Mammary epithelial cell (primary cell): ENCODE measurements at regions not wholly inside any gene's neighbourhood (a gene's known extent, or its start where the extent isn't known, plus 50 kb on each side); places are given as distances from the start of the nearest gene placed in this dataset.

Source experiments
- EZH2 ChIP-seq: IDR thresholded peaks from 2 replicates; pipeline ENCODE4 v1.6.1; 2012; ENCODE audit warnings: low read length, inconsistent platforms, borderline replicate concordance
- TF ChIP-seq, protein P1 (sequence below), 2 donors: IDR thresholded peaks in 1 of 2; conservative IDR thresholded peaks in 1 of 2; 2 replicates each; pipeline ENCODE4 v1.5.1; 2011 to 2012; ENCODE audit warnings: inconsistent platforms in 2 of 2, low read length in 2 of 2, mild to moderate bottlenecking in 2 of 2, control low read depth in 1 of 2, low read depth in 1 of 2; ENCODE audit not compliant: insufficient read depth in 1 of 2; ENCODE audit errors: extremely low read depth in 1 of 2

GRCh38 chr9:111720174-111720573 is 58.8 kb downstream of the GNG10 start:
- no peak for TF ChIP-seq EZH2
- TF ChIP-seq, protein P1, sequence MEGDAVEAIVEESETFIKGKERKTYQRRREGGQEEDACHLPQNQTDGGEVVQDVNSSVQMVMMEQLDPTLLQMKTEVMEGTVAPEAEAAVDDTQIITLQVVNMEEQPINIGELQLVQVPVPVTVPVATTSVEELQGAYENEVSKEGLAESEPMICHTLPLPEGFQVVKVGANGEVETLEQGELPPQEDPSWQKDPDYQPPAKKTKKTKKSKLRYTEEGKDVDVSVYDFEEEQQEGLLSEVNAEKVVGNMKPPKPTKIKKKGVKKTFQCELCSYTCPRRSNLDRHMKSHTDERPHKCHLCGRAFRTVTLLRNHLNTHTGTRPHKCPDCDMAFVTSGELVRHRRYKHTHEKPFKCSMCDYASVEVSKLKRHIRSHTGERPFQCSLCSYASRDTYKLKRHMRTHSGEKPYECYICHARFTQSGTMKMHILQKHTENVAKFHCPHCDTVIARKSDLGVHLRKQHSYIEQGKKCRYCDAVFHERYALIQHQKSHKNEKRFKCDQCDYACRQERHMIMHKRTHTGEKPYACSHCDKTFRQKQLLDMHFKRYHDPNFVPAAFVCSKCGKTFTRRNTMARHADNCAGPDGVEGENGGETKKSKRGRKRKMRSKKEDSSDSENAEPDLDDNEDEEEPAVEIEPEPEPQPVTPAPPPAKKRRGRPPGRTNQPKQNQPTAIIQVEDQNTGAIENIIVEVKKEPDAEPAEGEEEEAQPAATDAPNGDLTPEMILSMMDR (conservative IDR thresholded peaks at IDR 0.05 in 1 of 2, IDR thresholded peaks at IDR 0.05 in 1 of 2; ENCODE audit: extremely low read depth in 1 of 2, insufficient read depth in 1 of 2, low read depth in 1 of 2, low read length in 2 of 2): no peak
